HEK293 (cell line): ENCODE measurements at regions not wholly inside any gene's neighbourhood (a gene's known extent, or its start where the extent isn't known, plus 50 kb on each side); places are given as distances from the start of the nearest gene placed in this dataset.

Experiments used
- CTCF ChIA-PET: fragments of 350-600 bp; formaldehyde crosslinking; extraction: SDS; loops from one replicate; lab custom pipeline; 2021; ENCODE audit warnings: antibody characterized with exemption; lab: Yijun Ruan, JAX
- POLR2A ChIA-PET: fragments of 300-600 bp; formaldehyde crosslinking; extraction: SDS; loops from one replicate; lab custom pipeline; 2020; ENCODE audit warnings: antibody characterized with exemption, inconsistent platforms; lab: Yijun Ruan, JAX
- H3K27ac ChIP-seq: fragments of 200-500 bp; sonication (Bioruptor generic); 2 replicates; pipeline ENCODE4 v1.5.1; 2014; ENCODE audit warnings: low read depth, low read length, control low read depth, inconsistent platforms; ENCODE audit errors: extremely low read depth
- H3K36me3 ChIP-seq, 2 experiments: fragments of 200-500 bp in 1 of 2; sonication (Bioruptor generic) in 1 of 2; 1 replicate in 1 of 2; 2 replicates in 1 of 2; pipeline ENCODE4 v1.5.1; 2014 to 2017; ENCODE audit warnings: inconsistent platforms in 2 of 2, low read length in 2 of 2; ENCODE audit not compliant: control insufficient read depth in 2 of 2, insufficient read depth in 1 of 2
- H3K4me1 ChIP-seq: fragments of 200-500 bp; sonication (Bioruptor generic); 2 replicates; pipeline ENCODE4 v1.5.1; 2014; ENCODE audit warnings: mild to moderate bottlenecking, low read length, inconsistent platforms; ENCODE audit not compliant: control insufficient read depth, insufficient read depth
- H3K4me3 ChIP-seq: 2 replicates; pipeline ENCODE4 v1.5.1; 2011; ENCODE audit warnings: low read depth, mild to moderate bottlenecking, control low read depth, low read length, moderate library complexity
- H3K9me3 ChIP-seq: fragments of 200-500 bp; sonication (Bioruptor generic); 2 replicates; pipeline ENCODE4 v1.5.1; 2014; ENCODE audit warnings: low read depth, low read length, inconsistent platforms; ENCODE audit not compliant: control insufficient read depth, insufficient read depth
- BCL11A ChIP-seq: fragments of 450-650 bp; formaldehyde crosslinking; IDR thresholded peaks from 2 replicates; pipeline ENCODE4 v1.5.1; 2016; ENCODE audit warnings: low read depth, missing biosample characterization, missing genetic modification characterization
- GLI2 ChIP-seq: fragments of 450-650 bp; formaldehyde crosslinking; IDR thresholded peaks from 2 replicates; pipeline ENCODE4; 2017; ENCODE audit warnings: missing biosample characterization, missing genetic modification characterization, low read depth, borderline replicate concordance
- GLI4 ChIP-seq: fragments of 450-650 bp; formaldehyde crosslinking; IDR thresholded peaks from 2 replicates; pipeline ENCODE4 v1.5.1; 2016; ENCODE audit warnings: missing biosample characterization, missing genetic modification characterization
- GLIS1 ChIP-seq: fragments of 450-650 bp; formaldehyde crosslinking; IDR thresholded peaks from 2 replicates; pipeline ENCODE4 v1.5.1; 2016; ENCODE audit warnings: missing biosample characterization, missing genetic modification characterization
- KLF1 ChIP-seq: fragments of 450-650 bp; formaldehyde crosslinking; IDR thresholded peaks from 2 replicates; pipeline ENCODE4 v1.5.1; 2016; ENCODE audit warnings: missing biosample characterization, missing genetic modification characterization
- SP7 ChIP-seq: fragments of 450-650 bp; formaldehyde crosslinking; IDR thresholded peaks from 2 replicates; pipeline ENCODE4 v1.5.1; 2016; ENCODE audit warnings: missing biosample characterization, missing genetic modification characterization
- ZBTB17 ChIP-seq: fragments of 450-650 bp; formaldehyde crosslinking; IDR thresholded peaks from 2 replicates; pipeline ENCODE4 v1.5.1; 2016; ENCODE audit warnings: missing biosample characterization, missing genetic modification characterization
- ZBTB26 ChIP-seq: fragments of 450-650 bp; formaldehyde crosslinking; optimal IDR thresholded peaks from 2 replicates; pipeline ENCODE3; 2016; ENCODE audit warnings: missing biosample characterization, mild to moderate bottlenecking, missing genetic modification characterization
- ZNF148 ChIP-seq: fragments of 450-650 bp; formaldehyde crosslinking; IDR thresholded peaks from 2 replicates; pipeline ENCODE4 v1.5.0; 2017; ENCODE audit warnings: missing biosample characterization, missing genetic modification characterization, borderline replicate concordance
- ZNF169 ChIP-seq: fragments of 450-650 bp; formaldehyde crosslinking; IDR thresholded peaks from 2 replicates; pipeline ENCODE4 v1.5.1; 2016; ENCODE audit warnings: missing biosample characterization, missing genetic modification characterization
- ZNF184 ChIP-seq: fragments of 450-650 bp; IDR thresholded peaks from 2 replicates; pipeline ENCODE4 v1.5.1; 2018; ENCODE audit warnings: missing biosample characterization, mild to moderate bottlenecking, missing genetic modification characterization
- ZNF202 ChIP-seq: fragments of 450-650 bp; formaldehyde crosslinking; IDR thresholded peaks from 2 replicates; pipeline ENCODE4 v1.5.1; 2016; ENCODE audit warnings: missing biosample characterization, missing genetic modification characterization, borderline replicate concordance
- ZNF280C ChIP-seq: fragments of 450-650 bp; formaldehyde crosslinking; IDR thresholded peaks from 2 replicates; pipeline ENCODE4 v1.5.1; 2016; ENCODE audit warnings: missing biosample characterization, missing genetic modification characterization
- ZNF280D ChIP-seq: fragments of 450-650 bp; formaldehyde crosslinking; IDR thresholded peaks from 2 replicates; pipeline ENCODE4 v1.5.1; 2016; ENCODE audit warnings: missing biosample characterization, missing genetic modification characterization
- ZNF335 ChIP-seq: fragments of 450-650 bp; formaldehyde crosslinking; conservative IDR thresholded peaks from 2 replicates; pipeline ENCODE4 v1.5.1; 2016; ENCODE audit warnings: missing biosample characterization, missing genetic modification characterization
- ZNF341 ChIP-seq: fragments of 450-650 bp; formaldehyde crosslinking; IDR thresholded peaks from 2 replicates; pipeline ENCODE4; 2016; ENCODE audit warnings: low read depth, missing biosample characterization, missing genetic modification characterization
- ZNF423 ChIP-seq: fragments of 450-650 bp; formaldehyde crosslinking; IDR thresholded peaks from 2 replicates; pipeline ENCODE4 v1.5.1; 2016; ENCODE audit warnings: missing biosample characterization, missing genetic modification characterization
- ZNF473 ChIP-seq: fragments of 450-650 bp; formaldehyde crosslinking; IDR thresholded peaks from 2 replicates; pipeline ENCODE4 v1.5.1; 2017; ENCODE audit warnings: missing biosample characterization, missing genetic modification characterization
- ZNF658 ChIP-seq: fragments of 450-650 bp; formaldehyde crosslinking; IDR thresholded peaks from 2 replicates; pipeline ENCODE4; 2016; ENCODE audit warnings: missing biosample characterization, missing genetic modification characterization
- ZNF670 ChIP-seq: fragments of 450-650 bp; formaldehyde crosslinking; IDR thresholded peaks from 2 replicates; pipeline ENCODE4 v1.5.1; 2016; ENCODE audit warnings: missing biosample characterization, missing genetic modification characterization, low read depth
- ZNF785 ChIP-seq: fragments of 450-650 bp; formaldehyde crosslinking; IDR thresholded peaks from 2 replicates; pipeline ENCODE4 v1.5.1; 2016; ENCODE audit warnings: missing biosample characterization, missing genetic modification characterization
- TF ChIP-seq, protein P1 (sequence below): fragments of 450-650 bp; formaldehyde crosslinking; IDR thresholded peaks from 2 replicates; pipeline ENCODE4 v1.5.1; 2017; ENCODE audit warnings: missing biosample characterization, mild to moderate bottlenecking, missing genetic modification characterization, moderate library complexity
- TF ChIP-seq, protein P2 (sequence below): fragments of 450-650 bp; formaldehyde crosslinking; IDR thresholded peaks from 2 replicates; pipeline ENCODE4 v1.5.1; 2017; ENCODE audit warnings: missing biosample characterization, missing genetic modification characterization

DNA sequence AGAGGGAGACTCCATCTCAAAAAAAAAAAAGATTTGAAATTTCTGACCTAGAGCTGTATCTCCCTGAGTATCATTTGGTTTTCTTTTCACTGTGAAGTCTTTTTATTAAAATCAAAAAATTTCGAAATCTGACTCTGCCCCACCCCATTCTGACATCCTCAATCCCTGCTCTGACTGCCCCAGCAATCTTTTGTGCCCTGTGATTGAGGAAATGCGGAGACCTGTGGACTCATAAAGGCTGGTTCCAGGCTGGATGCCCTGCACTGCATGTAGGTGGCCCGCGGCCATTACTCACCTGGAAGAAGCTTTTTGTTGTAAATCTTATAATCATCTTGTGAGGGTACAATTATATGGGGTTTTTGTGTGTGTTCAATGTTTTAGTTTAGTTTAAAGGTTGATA, 147.3 kb upstream of the SEMA6D start:
- no peaks in the 10 kb centered on the region for H3K36me3 ChIP-seq
- POLR2A ChIA-PET = no interaction called here
- TF ChIP-seq GLI4 (tag by site-specific recombination) (no peak), GLI2 (tag by site-specific recombination) (no peak), ZNF785 (no peak), ZBTB26 (tag by site-specific recombination) (no peak), ZNF658 (tag by site-specific recombination) (no peak), ZNF423 (tag by site-specific recombination) (no peak), ZNF335 (tag by site-specific recombination) (no peak), SP7 (no peak)

GRCh38 chr15:47570451-47570850, 146.9 kb upstream of the SEMA6D start:
- ChIA-PET CTCF (no interaction called here), POLR2A (no interaction called here)
- TF ChIP-seq ZNF280C (tag by site-specific recombination) = no peak
- no peak for TF ChIP-seq ZNF169 (tag by site-specific recombination)
- TF ChIP-seq, protein P1, sequence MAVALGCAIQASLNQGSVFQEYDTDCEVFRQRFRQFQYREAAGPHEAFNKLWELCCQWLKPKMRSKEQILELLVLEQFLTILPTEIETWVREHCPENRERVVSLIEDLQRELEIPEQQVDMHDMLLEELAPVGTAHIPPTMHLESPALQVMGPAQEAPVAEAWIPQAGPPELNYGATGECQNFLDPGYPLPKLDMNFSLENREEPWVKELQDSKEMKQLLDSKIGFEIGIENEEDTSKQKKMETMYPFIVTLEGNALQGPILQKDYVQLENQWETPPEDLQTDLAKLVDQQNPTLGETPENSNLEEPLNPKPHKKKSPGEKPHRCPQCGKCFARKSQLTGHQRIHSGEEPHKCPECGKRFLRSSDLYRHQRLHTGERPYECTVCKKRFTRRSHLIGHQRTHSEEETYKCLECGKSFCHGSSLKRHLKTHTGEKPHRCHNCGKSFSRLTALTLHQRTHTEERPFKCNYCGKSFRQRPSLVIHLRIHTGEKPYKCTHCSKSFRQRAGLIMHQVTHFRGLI (tag by site-specific recombination) = no peak
- TF ChIP-seq ZNF341 = no peak
- no peak for TF ChIP-seq KLF1 (tag by site-specific recombination)
- no peak for TF ChIP-seq GLIS1 (tag by site-specific recombination)
- no peak for TF ChIP-seq ZBTB17 (tag by site-specific recombination)
- no peak for TF ChIP-seq ZNF670 (tag by site-specific recombination)
- TF ChIP-seq ZNF202 = no peak
- TF ChIP-seq, protein P2, sequence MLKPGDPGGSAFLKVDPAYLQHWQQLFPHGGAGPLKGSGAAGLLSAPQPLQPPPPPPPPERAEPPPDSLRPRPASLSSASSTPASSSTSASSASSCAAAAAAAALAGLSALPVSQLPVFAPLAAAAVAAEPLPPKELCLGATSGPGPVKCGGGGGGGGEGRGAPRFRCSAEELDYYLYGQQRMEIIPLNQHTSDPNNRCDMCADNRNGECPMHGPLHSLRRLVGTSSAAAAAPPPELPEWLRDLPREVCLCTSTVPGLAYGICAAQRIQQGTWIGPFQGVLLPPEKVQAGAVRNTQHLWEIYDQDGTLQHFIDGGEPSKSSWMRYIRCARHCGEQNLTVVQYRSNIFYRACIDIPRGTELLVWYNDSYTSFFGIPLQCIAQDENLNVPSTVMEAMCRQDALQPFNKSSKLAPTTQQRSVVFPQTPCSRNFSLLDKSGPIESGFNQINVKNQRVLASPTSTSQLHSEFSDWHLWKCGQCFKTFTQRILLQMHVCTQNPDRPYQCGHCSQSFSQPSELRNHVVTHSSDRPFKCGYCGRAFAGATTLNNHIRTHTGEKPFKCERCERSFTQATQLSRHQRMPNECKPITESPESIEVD (tag by site-specific recombination) = no peak
- TF ChIP-seq ZNF184 (tag by site-specific recombination) = no peak
- no peak for TF ChIP-seq ZNF473 (tag by site-specific recombination)
- no peak for TF ChIP-seq BCL11A (tag by site-specific recombination)
- no peak for TF ChIP-seq ZNF280D (tag by site-specific recombination)
- no peak for TF ChIP-seq GLI2 (tag by site-specific recombination)
- TF ChIP-seq ZNF148 (tag by site-specific recombination) = no peak

More for the DNA sequence above, 147.3 kb upstream of the SEMA6D start:
- no peaks in the 10 kb centered on the region for H3K9me3 ChIP-seq
- no peaks in the 10 kb centered on the region; the same call in 1 of the 2 replicates for H3K4me1 ChIP-seq
- H3K27ac ChIP-seq = no peak overlapping the region
- CTCF ChIA-PET = no interaction called here
- no peak overlapping the region for H3K4me3 ChIP-seq

More at GRCh38 chr15:47570451-47570850, 146.9 kb upstream of the SEMA6D start:
- Histone ChIP-seq H3K4me1 (no peaks in the 10 kb centered on the region; the same call in 1 of the 2 replicates), H3K9me3 (no peaks in the 10 kb centered on the region), H3K36me3 (no peaks in the 10 kb centered on the region), H3K27ac (no peak overlapping the region), H3K4me3 (no peak overlapping the region)
